CD4-positive, alpha-beta T cell (primary cell): ENCODE measurements at regions not wholly inside any gene's neighbourhood (a gene's known extent, or its start where the extent isn't known, plus 50 kb on each side); places are given as distances from the start of the nearest gene placed in this dataset.

Experiments used
- ATAC-seq: fragments of 200-7000 bp; cut with Tn5 transposase; one replicate; pipeline ENCODE4 v1.10.0; 2022; ENCODE audit warnings: mild to moderate bottlenecking; ENCODE audit not compliant: poor library complexity
- CTCF ChIA-PET: fragments of 350-600 bp; sonication (Branson Sonifier 250); formaldehyde crosslinking; loops from one replicate; lab custom pipeline; 2021; ENCODE audit warnings: antibody characterized with exemption, inconsistent platforms; lab: Charles Lee
- POLR2A ChIA-PET: fragments of 350-600 bp; sonication (Branson Sonifier 250); formaldehyde crosslinking; loops from one replicate; lab custom pipeline; 2021; ENCODE audit warnings: antibody characterized with exemption, inconsistent platforms; lab: Charles Lee
- DNase-seq, 14 experiments: peaks; one replicate each; pipeline ENCODE4 v3.0.0-alpha.2; 2013 to 2020; ENCODE audit warnings: mixed read lengths in 2 of 14
- H3K27ac ChIP-seq, 2 donors: one replicate each; pipeline versions ENCODE4 v1.5.1 to v1.7.0; 2013; ENCODE audit warnings: low read length in 2 of 2, low read depth in 1 of 2, mild to moderate bottlenecking in 1 of 2
- H3K27me3 ChIP-seq, 2 experiments: 1 replicate in 1 of 2; 2 replicates in 1 of 2; pipeline versions ENCODE4 v1.6.1 to v1.7.0; 2013; ENCODE audit warnings: low read length in 2 of 2, control low read depth in 1 of 2, mild to moderate bottlenecking in 1 of 2, moderate library complexity in 1 of 2; ENCODE audit not compliant: insufficient read depth in 2 of 2, control insufficient read depth in 1 of 2
- H3K36me3 ChIP-seq: one replicate; pipeline ENCODE4 v1.6.1; 2013; ENCODE audit warnings: low read length, control low read depth; ENCODE audit not compliant: insufficient read depth
- H3K4me1 ChIP-seq: one replicate; pipeline ENCODE4 v1.6.1; 2013; ENCODE audit warnings: low read length, control low read depth; ENCODE audit not compliant: insufficient read depth
- H3K4me3 ChIP-seq: one replicate; pipeline ENCODE4 v1.5.1; 2013; ENCODE audit warnings: mild to moderate bottlenecking, low read length, moderate library complexity
- H3K9me3 ChIP-seq, 2 experiments: 1 replicate in 1 of 2; 2 replicates in 1 of 2; pipeline versions ENCODE4 v1.6.1 to v1.7.0; 2013; ENCODE audit warnings: low read length in 2 of 2, mild to moderate bottlenecking in 2 of 2, control low read depth in 1 of 2, moderate library complexity in 1 of 2; ENCODE audit not compliant: control insufficient read depth in 1 of 2, insufficient read depth in 1 of 2
- H3K27ac Mint-ChIP-seq: one replicate; pipeline ENCODE4 v1.8.0; 2020; ENCODE audit warnings: mixed read lengths
- H3K27me3 Mint-ChIP-seq: one replicate; pipeline ENCODE4 v1.8.0; 2021; ENCODE audit warnings: mixed read lengths
- H3K36me3 Mint-ChIP-seq: one replicate; pipeline ENCODE4 v1.8.0; 2021; ENCODE audit warnings: low read depth, mixed read lengths
- H3K4me1 Mint-ChIP-seq: one replicate; pipeline ENCODE4 v1.8.0; 2021; ENCODE audit warnings: low read depth, mixed read lengths
- H3K4me3 Mint-ChIP-seq: one replicate; pipeline ENCODE4 v1.8.0; 2020; ENCODE audit warnings: mild to moderate bottlenecking, mixed read lengths
- H3K9me3 Mint-ChIP-seq: one replicate; pipeline ENCODE4 v1.8.0; 2020; ENCODE audit warnings: mixed read lengths
- intact Hi-C, 2 experiments: fragments of 100-400 bp; cut with DNase I in 1 of 2; cut with micrococcal nuclease in 1 of 2; formaldehyde crosslinking; loops; one replicate each; pipeline versions ENCODE4 v1.15.1 to v1.9.0; 2023 to 2025; cut with DNase I, micrococcal nuclease
- TF ChIP-seq, protein P1 (sequence below): fragments of 200-600 bp; IDR thresholded peaks from one replicate; pipeline ENCODE4 v1.8.0; 2022; ENCODE audit warnings: antibody characterized with exemption, mild to moderate bottlenecking

DNA sequence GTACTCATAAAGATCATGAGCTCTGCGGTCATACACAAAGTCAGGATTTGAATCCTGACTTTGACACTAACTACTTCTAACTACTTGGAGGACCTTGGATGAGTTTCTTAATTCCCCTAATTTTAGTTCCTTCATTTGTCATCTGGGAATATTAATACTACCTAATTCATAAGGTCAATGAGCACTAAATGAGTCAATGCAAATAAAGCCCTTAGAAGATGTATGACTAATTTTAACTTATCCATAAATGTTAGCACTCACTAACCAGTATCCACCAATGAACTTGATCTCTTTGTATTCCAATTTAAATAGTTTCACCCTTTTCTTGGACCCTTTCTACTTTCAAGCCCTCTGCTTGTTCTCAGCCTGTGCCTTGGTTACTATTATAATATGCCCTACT is 1106.4 kb downstream of the CDH18 start:
- intact Hi-C loops: no loop called here
- no peak overlapping the region for H3K4me3 Mint-ChIP-seq
- DNase-seq (no peak), ATAC-seq (no peak)
- CTCF ChIA-PET: no interaction called here
- H3K9me3 Mint-ChIP-seq: peaks cover 5% of the 10 kb centered on the region
- POLR2A ChIA-PET: no interaction called here
- Histone ChIP-seq H3K27ac (no peak overlapping the region), H3K4me1 (no peaks in the 10 kb centered on the region), H3K9me3 (no peaks in the 10 kb centered on the region), H3K27me3 (no peaks in the 10 kb centered on the region), H3K36me3 (no peaks in the 10 kb centered on the region), H3K4me3 (no peak overlapping the region)
- TF ChIP-seq, protein P1, sequence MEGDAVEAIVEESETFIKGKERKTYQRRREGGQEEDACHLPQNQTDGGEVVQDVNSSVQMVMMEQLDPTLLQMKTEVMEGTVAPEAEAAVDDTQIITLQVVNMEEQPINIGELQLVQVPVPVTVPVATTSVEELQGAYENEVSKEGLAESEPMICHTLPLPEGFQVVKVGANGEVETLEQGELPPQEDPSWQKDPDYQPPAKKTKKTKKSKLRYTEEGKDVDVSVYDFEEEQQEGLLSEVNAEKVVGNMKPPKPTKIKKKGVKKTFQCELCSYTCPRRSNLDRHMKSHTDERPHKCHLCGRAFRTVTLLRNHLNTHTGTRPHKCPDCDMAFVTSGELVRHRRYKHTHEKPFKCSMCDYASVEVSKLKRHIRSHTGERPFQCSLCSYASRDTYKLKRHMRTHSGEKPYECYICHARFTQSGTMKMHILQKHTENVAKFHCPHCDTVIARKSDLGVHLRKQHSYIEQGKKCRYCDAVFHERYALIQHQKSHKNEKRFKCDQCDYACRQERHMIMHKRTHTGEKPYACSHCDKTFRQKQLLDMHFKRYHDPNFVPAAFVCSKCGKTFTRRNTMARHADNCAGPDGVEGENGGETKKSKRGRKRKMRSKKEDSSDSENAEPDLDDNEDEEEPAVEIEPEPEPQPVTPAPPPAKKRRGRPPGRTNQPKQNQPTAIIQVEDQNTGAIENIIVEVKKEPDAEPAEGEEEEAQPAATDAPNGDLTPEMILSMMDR: no peak
- no peaks in the 10 kb centered on the region for H3K4me1 Mint-ChIP-seq
- H3K36me3 Mint-ChIP-seq: no peaks in the 10 kb centered on the region
- H3K27me3 Mint-ChIP-seq: no peaks in the 10 kb centered on the region
- H3K27ac Mint-ChIP-seq: no peak overlapping the region

DNA sequence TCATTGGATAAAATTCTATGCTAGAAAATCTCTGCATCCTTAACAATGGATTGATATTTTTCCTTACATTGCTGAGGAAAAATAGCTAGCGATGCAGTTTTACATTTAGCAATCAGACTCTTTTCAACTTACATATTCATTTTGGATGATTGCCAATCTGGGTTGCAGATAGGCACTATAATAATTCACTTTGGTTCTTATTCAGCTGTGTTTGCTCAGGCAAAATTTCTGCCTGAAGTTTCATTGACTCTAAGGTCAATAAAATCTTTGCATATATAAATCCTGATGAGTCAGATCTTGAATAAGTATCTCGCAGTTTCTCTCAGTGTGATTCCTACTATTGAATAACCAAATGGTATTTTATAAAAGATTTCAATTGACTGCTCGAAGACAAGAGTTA is 1105.8 kb downstream of the CDH18 start:
- no peaks in the 10 kb centered on the region for H3K36me3 Mint-ChIP-seq
- H3K9me3 Mint-ChIP-seq: peaks cover 5% of the 10 kb centered on the region
- H3K4me1 Mint-ChIP-seq: no peaks in the 10 kb centered on the region
- Histone ChIP-seq H3K27ac (no peak overlapping the region), H3K9me3 (no peaks in the 10 kb centered on the region), H3K4me3 (no peak overlapping the region), H3K4me1 (no peaks in the 10 kb centered on the region), H3K27me3 (no peaks in the 10 kb centered on the region), H3K36me3 (no peaks in the 10 kb centered on the region)
- H3K27ac Mint-ChIP-seq: no peak overlapping the region
- H3K27me3 Mint-ChIP-seq: no peaks in the 10 kb centered on the region
- ChIA-PET POLR2A (no interaction called here), CTCF (no interaction called here)
- no peak for ATAC-seq
- no peak for DNase-seq
- TF ChIP-seq, protein P1: no peak
- intact Hi-C loops: no loop called here
- no peak overlapping the region for H3K4me3 Mint-ChIP-seq

DNA sequence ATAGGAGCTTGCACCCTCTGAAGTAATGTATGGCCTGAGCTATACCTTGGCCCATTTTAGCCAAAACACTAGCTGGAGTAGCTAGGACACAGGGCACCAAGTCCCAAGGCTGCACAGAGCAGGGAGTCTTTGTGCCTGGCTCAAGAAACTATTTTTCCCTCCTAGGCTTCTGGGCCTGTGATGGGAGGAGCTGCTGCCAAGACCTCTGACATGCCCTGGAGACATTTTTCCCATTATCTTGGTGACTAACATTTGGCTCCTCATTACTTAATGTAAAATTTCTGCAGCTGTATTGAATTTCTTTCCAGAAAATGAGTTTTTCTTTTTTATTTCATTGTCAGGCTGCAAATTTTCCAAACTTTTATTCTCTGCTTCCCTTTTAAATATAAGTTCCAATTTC is 1099.2 kb downstream of the CDH18 start:
- ChIA-PET CTCF (no interaction called here), POLR2A (no interaction called here)
- Mint-ChIP-seq H3K4me1 (no peaks in the 10 kb centered on the region), H3K27ac (no peak overlapping the region), H3K4me3 (no peak overlapping the region), H3K27me3 (no peaks in the 10 kb centered on the region), H3K36me3 (no peaks in the 10 kb centered on the region), H3K9me3 (peaks cover 11% of the 10 kb centered on the region)
- H3K4me3 ChIP-seq: no peak overlapping the region
- ATAC-seq (no peak), DNase-seq (no peak)
- H3K27me3 ChIP-seq: no peaks in the 10 kb centered on the region
- H3K27ac ChIP-seq: no peak overlapping the region
- TF ChIP-seq, protein P1: no peak
- H3K9me3 ChIP-seq: peaks cover 0 to 4% of the 10 kb centered on the region in 2 experiments
- no peaks in the 10 kb centered on the region for H3K36me3 ChIP-seq
- no peaks in the 10 kb centered on the region for H3K4me1 ChIP-seq
- intact Hi-C loops: no loop called here
